GM13977 (cell line): ENCODE measurements at regions not wholly inside any gene's neighbourhood (a gene's known extent, or its start where the extent isn't known, plus 50 kb on each side); places are given as distances from the start of the nearest gene placed in this dataset.

Source experiments
- DNase-seq: peaks from one replicate; pipeline ENCODE4 v3.0.0; 2012; ENCODE audit warnings: low spot score
- in situ Hi-C: fragments of 300-500 bp; cut with MboI; formaldehyde crosslinking; loops from one replicate; pipeline ENCODE4 v1.12.0; 2022; ENCODE audit warnings: low sequenced_read_pairs, low pct_unique_long_range_greater_than_20kb, mixed read lengths, inconsistent platforms; ENCODE audit not compliant: unreplicated experiment
- TF ChIP-seq, protein P1 (sequence below): IDR thresholded peaks from 2 replicates; pipeline ENCODE4 v1.5.1; 2012; ENCODE audit warnings: mild to moderate bottlenecking, control low read depth; ENCODE audit not compliant: insufficient read depth; ENCODE audit errors: extremely low read depth, missing control alignments

- in situ Hi-C loops = no loop called here
- TF ChIP-seq, protein P1, sequence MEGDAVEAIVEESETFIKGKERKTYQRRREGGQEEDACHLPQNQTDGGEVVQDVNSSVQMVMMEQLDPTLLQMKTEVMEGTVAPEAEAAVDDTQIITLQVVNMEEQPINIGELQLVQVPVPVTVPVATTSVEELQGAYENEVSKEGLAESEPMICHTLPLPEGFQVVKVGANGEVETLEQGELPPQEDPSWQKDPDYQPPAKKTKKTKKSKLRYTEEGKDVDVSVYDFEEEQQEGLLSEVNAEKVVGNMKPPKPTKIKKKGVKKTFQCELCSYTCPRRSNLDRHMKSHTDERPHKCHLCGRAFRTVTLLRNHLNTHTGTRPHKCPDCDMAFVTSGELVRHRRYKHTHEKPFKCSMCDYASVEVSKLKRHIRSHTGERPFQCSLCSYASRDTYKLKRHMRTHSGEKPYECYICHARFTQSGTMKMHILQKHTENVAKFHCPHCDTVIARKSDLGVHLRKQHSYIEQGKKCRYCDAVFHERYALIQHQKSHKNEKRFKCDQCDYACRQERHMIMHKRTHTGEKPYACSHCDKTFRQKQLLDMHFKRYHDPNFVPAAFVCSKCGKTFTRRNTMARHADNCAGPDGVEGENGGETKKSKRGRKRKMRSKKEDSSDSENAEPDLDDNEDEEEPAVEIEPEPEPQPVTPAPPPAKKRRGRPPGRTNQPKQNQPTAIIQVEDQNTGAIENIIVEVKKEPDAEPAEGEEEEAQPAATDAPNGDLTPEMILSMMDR = no peak
- no peak for DNase-seq
Observed at GRCh38 chr2:14273650-14274049, 358.9 kb upstream of the LRATD1 start.

- TF ChIP-seq, protein P1 = no peak
- DNase-seq = no peak
- in situ Hi-C loops = loop anchor here (25.0 kb wide), 1 partner anchor 1303 kb away; the partner anchor contains the start of gene DDX1
Observed at GRCh38 chr2:14284244-14284643, 348.3 kb upstream of the LRATD1 start.

DNA sequence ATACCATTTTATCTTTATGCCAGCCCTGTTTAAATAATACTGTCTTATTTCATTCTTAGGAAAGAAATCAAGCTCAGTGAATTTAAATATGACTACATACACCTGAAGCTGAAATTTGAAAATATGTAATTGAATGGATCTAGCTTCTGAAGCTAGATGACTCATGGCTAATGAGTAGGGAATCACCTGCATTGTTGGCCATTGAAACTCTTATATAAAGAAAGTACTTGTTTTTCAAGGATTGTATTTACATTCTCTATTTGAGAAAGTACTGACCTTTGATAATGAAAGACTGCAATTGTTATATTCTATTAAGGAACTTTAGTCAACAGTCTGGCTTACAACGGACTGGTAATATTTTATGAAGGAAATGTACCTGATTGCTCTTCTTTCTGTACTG lies 346.7 kb upstream of the LRATD1 start:
- TF ChIP-seq, protein P1 = no peak
- in situ Hi-C loops = loop anchor here (25.0 kb wide), 1 partner anchor 1301 kb away; the partner anchor contains the start of gene DDX1

DNA sequence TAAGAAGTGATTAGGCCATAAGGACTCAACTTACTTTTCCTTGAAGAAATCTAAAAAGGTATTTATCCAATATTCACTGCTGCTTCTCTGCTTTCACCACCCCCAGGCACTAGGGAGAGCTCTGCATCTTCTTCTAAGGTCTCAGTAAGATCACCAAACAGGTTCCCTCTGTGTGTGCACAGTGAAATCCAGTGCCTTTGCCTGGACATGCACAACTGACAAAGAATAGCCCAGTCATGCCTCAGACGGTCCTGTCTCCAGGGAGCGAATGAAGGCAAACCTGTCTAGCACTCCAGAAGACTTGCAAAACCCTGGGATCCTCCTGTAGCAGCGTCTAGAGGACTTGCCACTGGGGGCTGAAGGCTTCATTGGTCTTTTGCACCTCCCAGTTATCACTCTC lies 344.5 kb upstream of the LRATD1 start:
- DNase-seq = no peak

More for the DNA sequence above, 346.7 kb upstream of the LRATD1 start:
- DNase-seq = no peak

DNA sequence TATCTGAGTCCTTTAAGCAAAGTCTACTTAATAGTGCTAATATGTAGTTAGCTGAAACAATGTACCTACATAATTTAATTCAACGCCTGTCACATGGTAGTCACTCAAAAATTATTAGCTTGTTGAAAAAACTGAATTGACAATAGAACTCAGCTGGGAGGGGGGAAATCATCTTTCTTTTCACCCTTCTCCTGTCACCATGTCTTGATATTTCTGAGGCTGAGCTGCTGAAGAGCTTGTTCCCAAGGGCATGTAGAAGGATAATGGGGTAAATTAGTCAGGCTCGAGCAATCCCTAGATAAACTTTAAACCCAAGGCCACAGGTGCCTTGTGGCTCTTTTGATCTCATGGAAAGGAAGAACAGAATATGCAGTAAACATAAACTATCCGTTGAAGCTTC lies 339.6 kb upstream of the LRATD1 start:
- TF ChIP-seq, protein P1 = no peak
- DNase-seq = no peak
- in situ Hi-C loops = loop anchor here (25.0 kb wide), 1 partner anchor 1294 kb away; the partner anchor contains the start of gene DDX1

More for the DNA sequence above, 344.5 kb upstream of the LRATD1 start:
- TF ChIP-seq, protein P1 = peak; percentile 36
- in situ Hi-C loops = loop anchor here (25.0 kb wide), 1 partner anchor 1299 kb away; the partner anchor contains the start of gene DDX1

GRCh38 chr2:14297340-14297739 lies 335.2 kb upstream of the LRATD1 start:
- in situ Hi-C loops = loop anchor here (25.0 kb wide), 1 partner anchor 1290 kb away; the partner anchor contains the start of gene DDX1
- no peak for DNase-seq
- TF ChIP-seq, protein P1 = no peak
